Endothelial cell of umbilical vein (primary cell): ENCODE measurements at regions not wholly inside any gene's neighbourhood (a gene's known extent, or its start where the extent isn't known, plus 50 kb on each side); places are given as distances from the start of the nearest gene placed in this dataset.

Experiments used
- BruUV-seq: library from RNA; stranded (reverse); fragments of 400-500 nt; replicated peaks from 2 replicates; lab custom pipeline; 2021; lab: Mats Ljungman, UMichigan
- CTCF ChIA-PET: fragments of 300-600, 350-600 bp; sonication (Branson Sonifier 250); formaldehyde crosslinking; loops from one replicate; lab custom pipeline; 2021; ENCODE audit warnings: antibody characterized with exemption, inconsistent platforms; lab: Charles Lee
- POLR2A ChIA-PET: fragments of 300-600, 350-600 bp; sonication (Branson Sonifier 250); formaldehyde crosslinking; loops from one replicate; lab custom pipeline; 2021; ENCODE audit warnings: antibody characterized with exemption, inconsistent platforms; lab: Charles Lee
- DNase-seq: peaks from one replicate; pipeline ENCODE4 v3.0.0-alpha.2; 2011; ENCODE audit warnings: low read depth, low spot score
- FAIRE-seq: peaks from 2 replicates; lab custom pipeline; 2011; peaks lifted over from hg19 to GRCh38; lab: Jason Lieb, UNC
- H2AFZ ChIP-seq: 2 replicates; pipeline ENCODE4 v1.6.0; 2012; ENCODE audit warnings: low read depth, low read length, control low read depth, inconsistent platforms
- H3K27ac ChIP-seq: 2 replicates; pipeline ENCODE4 v1.5.1; 2011; ENCODE audit warnings: low read depth, mild to moderate bottlenecking, control low read depth, low read length, moderate library complexity; ENCODE audit not compliant: insufficient read depth
- H3K27me3 ChIP-seq, 2 experiments: 2 replicates each; pipeline versions ENCODE4 v1.6.0 to v1.6.1; 2011; ENCODE audit warnings: low read length in 2 of 2, mixed read lengths in 1 of 2; ENCODE audit not compliant: control insufficient read depth in 2 of 2, insufficient read depth in 2 of 2
- H3K36me3 ChIP-seq, 2 experiments: 2 replicates in 1 of 2; 3 replicates in 1 of 2; pipeline ENCODE4 v1.5.1; 2011; ENCODE audit warnings: low read length in 2 of 2, mild to moderate bottlenecking in 1 of 2, moderate library complexity in 1 of 2; ENCODE audit not compliant: control insufficient read depth in 2 of 2, insufficient read depth in 2 of 2; ENCODE audit errors: extremely low read depth in 1 of 2
- H3K4me1 ChIP-seq: 3 replicates; pipeline ENCODE4 v1.5.1; 2011; ENCODE audit warnings: mild to moderate bottlenecking, low read length; ENCODE audit not compliant: control insufficient read depth, insufficient read depth; ENCODE audit errors: extremely low read depth
- H3K4me2 ChIP-seq: 2 replicates; pipeline ENCODE4 v1.6.1; 2011; ENCODE audit warnings: low read length, control low read depth, mixed read lengths; ENCODE audit not compliant: insufficient read depth
- H3K4me3 ChIP-seq, 3 experiments: fragments of 200-600 bp in 1 of 3; sonication (generic), shearing (Covaris generic) in 1 of 3; replicated peaks in 1 of 3; 2 replicates each; pipeline ENCODE4 v1.5.1; 2011 to 2016; ENCODE audit warnings: control low read depth in 3 of 3, low read length in 3 of 3, mild to moderate bottlenecking in 2 of 3, inconsistent platforms in 1 of 3, low read depth in 1 of 3, moderate library complexity in 1 of 3; ENCODE audit not compliant: insufficient read depth in 1 of 3
- H3K79me2 ChIP-seq: 2 replicates; pipeline ENCODE4 v1.6.0; 2012; ENCODE audit warnings: low read length, inconsistent platforms; ENCODE audit not compliant: control insufficient read depth, insufficient read depth
- H3K9ac ChIP-seq: replicated peaks from 2 replicates; pipeline ENCODE3; 2011; ENCODE audit warnings: low read length, control low read depth; ENCODE audit not compliant: insufficient read depth; ENCODE audit errors: extremely low read depth
- H3K9me1 ChIP-seq: replicated peaks from 3 replicates; pipeline ENCODE4 v1.6.0; 2011; ENCODE audit warnings: mild to moderate bottlenecking, low read length; ENCODE audit not compliant: control insufficient read depth, insufficient read depth; ENCODE audit errors: extremely low read depth
- H3K9me3 ChIP-seq: replicated peaks from 2 replicates; pipeline ENCODE4 v1.5.1; 2012; ENCODE audit warnings: low read length, inconsistent platforms; ENCODE audit not compliant: control insufficient read depth, insufficient read depth
- H4K20me1 ChIP-seq: replicated peaks from 2 replicates; pipeline ENCODE3; 2011; ENCODE audit warnings: mild to moderate bottlenecking, low read length; ENCODE audit not compliant: control insufficient read depth, insufficient read depth; ENCODE audit errors: extremely low read depth
- CTCF ChIP-seq, 2 donors: IDR thresholded peaks; 1 replicate in 1 of 2; 2 replicates in 1 of 2; pipeline ENCODE4 v1.5.1; 2011; ENCODE audit warnings: low read length in 2 of 2, mild to moderate bottlenecking in 2 of 2, moderate library complexity in 2 of 2, control low read depth in 1 of 2, inconsistent platforms in 1 of 2, low read depth in 1 of 2; ENCODE audit not compliant: insufficient read depth in 1 of 2; ENCODE audit errors: extremely low read depth in 1 of 2
- EZH2 ChIP-seq: IDR thresholded peaks from 2 replicates; pipeline ENCODE4 v1.6.1; 2012; ENCODE audit warnings: borderline replicate concordance, low read depth, mild to moderate bottlenecking, moderate library complexity, low read length, inconsistent platforms; ENCODE audit not compliant: severe bottlenecking
- FOS ChIP-seq: IDR thresholded peaks from 2 replicates; pipeline ENCODE4 v1.6.1; 2011; ENCODE audit warnings: mild to moderate bottlenecking, low read length, moderate library complexity, borderline replicate concordance; ENCODE audit not compliant: insufficient read depth
- GATA2 ChIP-seq: IDR thresholded peaks from 2 replicates; pipeline ENCODE4 v1.7.0; 2011; ENCODE audit warnings: low read depth, mild to moderate bottlenecking, moderate library complexity, mixed read lengths, low read length; ENCODE audit not compliant: insufficient read length, insufficient read depth
- JUN ChIP-seq: IDR thresholded peaks from 2 replicates; pipeline ENCODE4 v1.6.1; 2011; ENCODE audit warnings: borderline replicate concordance, low read depth; ENCODE audit not compliant: insufficient read length, insufficient read depth
- MAX ChIP-seq: IDR thresholded peaks from 2 replicates; pipeline ENCODE4 v1.6.1; 2011; ENCODE audit not compliant: insufficient read depth, insufficient read length
- MYC ChIP-seq: IDR thresholded peaks from one replicate; pipeline ENCODE4 v1.6.1; 2011; ENCODE audit warnings: mild to moderate bottlenecking, low read depth, low read length
- POLR2A ChIP-seq: IDR thresholded peaks from 2 replicates; pipeline ENCODE4 v1.6.1; 2012; ENCODE audit warnings: low read depth, mild to moderate bottlenecking, control low read depth, low read length
- POLR2AphosphoS5 ChIP-seq: IDR thresholded peaks from 2 replicates; pipeline ENCODE4 v1.6.1; 2012; ENCODE audit warnings: low read depth, mild to moderate bottlenecking, control low read depth, low read length, moderate library complexity; ENCODE audit not compliant: insufficient read depth
- dilution Hi-C: fragments of 300-500 bp; cut with MboI; formaldehyde crosslinking; loops from one replicate; pipeline ENCODE4 v1.15.0; 2019; ENCODE audit warnings: low sequenced_read_pairs; ENCODE audit not compliant: extremely low pct_ligation_motif_present
- intact Hi-C: fragments of 100-400 bp; cut with micrococcal nuclease; formaldehyde crosslinking; loops from one replicate; pipeline ENCODE4 v1.10.0; 2022

- CTCF ChIA-PET = no interaction called here
- TF ChIP-seq JUN (no peak), MAX (no peak)
- no peak for FAIRE-seq
Measured at GRCh38 chr7:114051871-114052331, 133.1 kb upstream of the PPP1R3A start.

GRCh38 chr7:114050571-114050970, 131.8 kb upstream of the PPP1R3A start:
- no peaks in the 10 kb centered on the region for H3K36me3 ChIP-seq
- no peak overlapping the region for H2AFZ ChIP-seq
- no peaks in the 10 kb centered on the region for H3K27me3 ChIP-seq
- BruUV-seq = no TSS peak
- H3K27ac ChIP-seq = no peak overlapping the region
- no peak overlapping the region for H3K4me3 ChIP-seq
- H3K9me3 ChIP-seq = no peaks in the 10 kb centered on the region
- H4K20me1 ChIP-seq = no peaks in the 10 kb centered on the region
- CTCF ChIA-PET = interaction anchor here (0.6 kb wide), 1 partner anchor 1301 kb away, joined by 4 read pairs; no protein-coding TSS in a partner anchor
- H3K9me1 ChIP-seq = no peaks in the 10 kb centered on the region
- dilution Hi-C loops (no loop called here), intact Hi-C loops (no loop called here)
- H3K4me2 ChIP-seq = no peak overlapping the region
- no peak for FAIRE-seq
- no peak overlapping the region for H3K9ac ChIP-seq
- DNase-seq = no peak
- POLR2A ChIA-PET = no interaction called here
- no peaks in the 10 kb centered on the region for H3K79me2 ChIP-seq
- TF ChIP-seq FOS = no peak
- TF ChIP-seq JUN = no peak
- no peak for TF ChIP-seq MYC
- no peak for TF ChIP-seq GATA2
- no peak for TF ChIP-seq MAX
- no peak for TF ChIP-seq POLR2AphosphoS5
- no peak for TF ChIP-seq CTCF (IDR thresholded peaks at IDR 0.05; ENCODE audit: extremely low read depth in 1 of 2, insufficient read depth in 1 of 2, low read depth in 1 of 2, low read length in 2 of 2)
- no peak for TF ChIP-seq EZH2
- TF ChIP-seq POLR2A = no peak
- H3K4me1 ChIP-seq = no peaks in the 10 kb centered on the region

More at GRCh38 chr7:114051871-114052331, 133.1 kb upstream of the PPP1R3A start:
- Histone ChIP-seq H3K27ac (no peak overlapping the region), H3K4me3 (no peak overlapping the region), H3K4me1 (no peaks in the 10 kb centered on the region), H3K9ac (no peak overlapping the region), H3K4me2 (no peak overlapping the region), H4K20me1 (no peaks in the 10 kb centered on the region), H3K9me3 (no peaks in the 10 kb centered on the region), H3K9me1 (no peaks in the 10 kb centered on the region), H3K27me3 (no peaks in the 10 kb centered on the region), H2AFZ (no peak overlapping the region), H3K36me3 (no peaks in the 10 kb centered on the region), H3K79me2 (no peaks in the 10 kb centered on the region)
- POLR2A ChIA-PET = no interaction called here
- no TSS peak for BruUV-seq
- dilution Hi-C loops = no loop called here
- intact Hi-C loops = no loop called here
- DNase-seq = no peak
